HEK293 (cell line): ENCODE measurements at regions not wholly inside any gene's neighbourhood (a gene's known extent, or its start where the extent isn't known, plus 50 kb on each side); places are given as distances from the start of the nearest gene placed in this dataset.

ENCODE experiments used
- CTCF ChIA-PET: fragments of 350-600 bp; formaldehyde crosslinking; extraction: SDS; loops from one replicate; lab custom pipeline; 2021; ENCODE audit warnings: antibody characterized with exemption; lab: Yijun Ruan, JAX
- POLR2A ChIA-PET: fragments of 300-600 bp; formaldehyde crosslinking; extraction: SDS; loops from one replicate; lab custom pipeline; 2020; ENCODE audit warnings: antibody characterized with exemption, inconsistent platforms; lab: Yijun Ruan, JAX
- H3K27ac ChIP-seq: fragments of 200-500 bp; sonication (Bioruptor generic); 2 replicates; pipeline ENCODE4 v1.5.1; 2014; ENCODE audit warnings: low read depth, low read length, control low read depth, inconsistent platforms; ENCODE audit errors: extremely low read depth
- H3K36me3 ChIP-seq, 2 experiments: fragments of 200-500 bp in 1 of 2; sonication (Bioruptor generic) in 1 of 2; 1 replicate in 1 of 2; 2 replicates in 1 of 2; pipeline ENCODE4 v1.5.1; 2014 to 2017; ENCODE audit warnings: inconsistent platforms in 2 of 2, low read length in 2 of 2; ENCODE audit not compliant: control insufficient read depth in 2 of 2, insufficient read depth in 1 of 2
- H3K4me1 ChIP-seq: fragments of 200-500 bp; sonication (Bioruptor generic); 2 replicates; pipeline ENCODE4 v1.5.1; 2014; ENCODE audit warnings: mild to moderate bottlenecking, low read length, inconsistent platforms; ENCODE audit not compliant: control insufficient read depth, insufficient read depth
- H3K4me3 ChIP-seq: 2 replicates; pipeline ENCODE4 v1.5.1; 2011; ENCODE audit warnings: low read depth, mild to moderate bottlenecking, control low read depth, low read length, moderate library complexity
- H3K9me3 ChIP-seq: fragments of 200-500 bp; sonication (Bioruptor generic); 2 replicates; pipeline ENCODE4 v1.5.1; 2014; ENCODE audit warnings: low read depth, low read length, inconsistent platforms; ENCODE audit not compliant: control insufficient read depth, insufficient read depth
- GLI4 ChIP-seq: fragments of 450-650 bp; formaldehyde crosslinking; IDR thresholded peaks from 2 replicates; pipeline ENCODE4 v1.5.1; 2016; ENCODE audit warnings: missing biosample characterization, missing genetic modification characterization
- IKZF3 ChIP-seq: fragments of 450-650 bp; IDR thresholded peaks from 2 replicates; pipeline ENCODE4 v1.5.0; 2018; ENCODE audit warnings: missing biosample characterization, mild to moderate bottlenecking, missing genetic modification characterization, moderate library complexity
- KLF1 ChIP-seq: fragments of 450-650 bp; formaldehyde crosslinking; IDR thresholded peaks from 2 replicates; pipeline ENCODE4 v1.5.1; 2016; ENCODE audit warnings: missing biosample characterization, missing genetic modification characterization
- KLF9 ChIP-seq: fragments of 450-650 bp; formaldehyde crosslinking; IDR thresholded peaks from 2 replicates; pipeline ENCODE4 v1.5.1; 2016; ENCODE audit warnings: missing biosample characterization, missing genetic modification characterization, low read depth
- SCRT1 ChIP-seq: fragments of 450-650 bp; formaldehyde crosslinking; IDR thresholded peaks from 2 replicates; pipeline ENCODE4 v1.5.1; 2016; ENCODE audit warnings: missing biosample characterization, missing genetic modification characterization, borderline replicate concordance
- SCRT2 ChIP-seq: fragments of 450-650 bp; formaldehyde crosslinking; IDR thresholded peaks from 2 replicates; pipeline ENCODE4 v1.5.1; 2016; ENCODE audit warnings: missing biosample characterization, missing genetic modification characterization
- TCF7L2 ChIP-seq: IDR thresholded peaks from 2 replicates; pipeline ENCODE4 v1.6.1; 2011; ENCODE audit warnings: low read depth, mild to moderate bottlenecking, inconsistent platforms, low read length, moderate library complexity, borderline replicate concordance
- ZBTB20 ChIP-seq: fragments of 450-650 bp; formaldehyde crosslinking; IDR thresholded peaks from 2 replicates; pipeline ENCODE4 v1.5.1; 2016; ENCODE audit warnings: missing biosample characterization, missing genetic modification characterization
- ZBTB49 ChIP-seq: fragments of 450-650 bp; formaldehyde crosslinking; IDR thresholded peaks from 2 replicates; pipeline ENCODE4 v1.5.1; 2016; ENCODE audit warnings: missing biosample characterization, missing genetic modification characterization, low read depth
- ZBTB8A ChIP-seq: fragments of 450-650 bp; formaldehyde crosslinking; IDR thresholded peaks from 2 replicates; pipeline ENCODE4 v1.5.1; 2016; ENCODE audit warnings: missing biosample characterization, missing genetic modification characterization
- ZFP37 ChIP-seq: fragments of 450-650 bp; formaldehyde crosslinking; IDR thresholded peaks from 2 replicates; pipeline ENCODE4 v1.5.1; 2016; ENCODE audit warnings: missing biosample characterization, missing genetic modification characterization
- ZNF133 ChIP-seq: fragments of 450-650 bp; formaldehyde crosslinking; IDR thresholded peaks from 2 replicates; pipeline ENCODE4 v1.5.1; 2016; ENCODE audit warnings: missing biosample characterization, missing genetic modification characterization
- ZNF140 ChIP-seq: fragments of 450-650 bp; formaldehyde crosslinking; IDR thresholded peaks from 2 replicates; pipeline ENCODE4 v1.5.1; 2016; ENCODE audit warnings: missing biosample characterization, missing genetic modification characterization
- ZNF174 ChIP-seq: fragments of 450-650 bp; formaldehyde crosslinking; IDR thresholded peaks from 2 replicates; pipeline ENCODE4 v1.5.0; 2017; ENCODE audit warnings: missing biosample characterization, mild to moderate bottlenecking, missing genetic modification characterization
- ZNF18 ChIP-seq: fragments of 450-650 bp; formaldehyde crosslinking; IDR thresholded peaks from 2 replicates; pipeline ENCODE4 v1.5.1; 2016; ENCODE audit warnings: missing biosample characterization, missing genetic modification characterization
- ZNF202 ChIP-seq: fragments of 450-650 bp; formaldehyde crosslinking; IDR thresholded peaks from 2 replicates; pipeline ENCODE4 v1.5.1; 2016; ENCODE audit warnings: missing biosample characterization, missing genetic modification characterization, borderline replicate concordance
- ZNF24 ChIP-seq: fragments of 450-650 bp; formaldehyde crosslinking; IDR thresholded peaks from 2 replicates; pipeline ENCODE4 v1.5.1; 2016; ENCODE audit warnings: missing biosample characterization, missing genetic modification characterization
- ZNF423 ChIP-seq: fragments of 450-650 bp; formaldehyde crosslinking; IDR thresholded peaks from 2 replicates; pipeline ENCODE4 v1.5.1; 2016; ENCODE audit warnings: missing biosample characterization, missing genetic modification characterization
- ZNF48 ChIP-seq: fragments of 450-650 bp; formaldehyde crosslinking; IDR thresholded peaks from 2 replicates; pipeline ENCODE4 v1.5.1; 2016; ENCODE audit warnings: missing biosample characterization, missing genetic modification characterization
- ZNF621 ChIP-seq: fragments of 450-650 bp; formaldehyde crosslinking; IDR thresholded peaks from 2 replicates; pipeline ENCODE4 v1.5.1; 2017; ENCODE audit warnings: missing biosample characterization, missing genetic modification characterization
- ZNF624 ChIP-seq: fragments of 450-650 bp; formaldehyde crosslinking; IDR thresholded peaks from 2 replicates; pipeline ENCODE4 v1.5.1; 2017; ENCODE audit warnings: missing biosample characterization, missing genetic modification characterization
- ZNF776 ChIP-seq: fragments of 450-650 bp; formaldehyde crosslinking; IDR thresholded peaks from 2 replicates; pipeline ENCODE4 v1.5.0; 2017; ENCODE audit warnings: missing biosample characterization, missing genetic modification characterization, borderline replicate concordance
- ZSCAN23 ChIP-seq: fragments of 450-650 bp; formaldehyde crosslinking; IDR thresholded peaks from 2 replicates; pipeline ENCODE4 v1.5.1; 2016; ENCODE audit warnings: missing biosample characterization, missing genetic modification characterization
- TF ChIP-seq, protein P1 (sequence below): sonication (generic); formaldehyde crosslinking; IDR thresholded peaks from 2 replicates; pipeline ENCODE4 v1.8.1; 2022; ENCODE audit warnings: mild to moderate bottlenecking, moderate library complexity, missing genetic modification reagents
- TF ChIP-seq, protein P2 (sequence below): fragments of 450-650 bp; formaldehyde crosslinking; IDR thresholded peaks from 2 replicates; pipeline ENCODE4 v1.5.1; 2017; ENCODE audit warnings: missing biosample characterization, missing genetic modification characterization
- TF ChIP-seq, protein P3 (sequence below): fragments of 450-650 bp; formaldehyde crosslinking; IDR thresholded peaks from 2 replicates; pipeline ENCODE4 v1.5.0; 2017; ENCODE audit warnings: missing biosample characterization, missing genetic modification characterization, borderline replicate concordance

DNA sequence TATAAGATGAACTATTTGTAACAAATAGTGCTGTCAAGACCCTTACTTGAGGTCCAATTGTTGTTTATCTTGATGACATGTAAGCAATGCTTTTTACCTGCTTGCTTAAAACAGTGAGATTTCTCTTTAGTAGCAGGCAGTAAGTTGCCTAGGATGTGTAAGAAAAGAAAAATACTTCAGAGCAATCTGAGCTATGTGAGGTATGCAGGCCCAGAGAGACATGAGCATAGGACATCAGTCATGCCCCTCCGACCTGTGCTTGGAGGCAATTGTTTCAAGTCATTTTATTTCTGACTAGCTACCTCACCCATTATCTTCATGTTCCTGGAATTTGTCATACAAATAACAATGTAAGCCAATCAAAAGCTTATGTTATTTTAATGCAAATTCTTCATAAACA lies 930.6 kb upstream of the FBXO33 start:
- H3K9me3 ChIP-seq, result no peaks in the 10 kb centered on the region
- H3K36me3 ChIP-seq, result no peaks in the 10 kb centered on the region
- no peaks in the 10 kb centered on the region for H3K4me1 ChIP-seq
- TF ChIP-seq ZBTB8A, result no peak
- no peak for TF ChIP-seq ZNF48
- TF ChIP-seq ZNF18 (tag by site-specific recombination), result no peak
- no peak for TF ChIP-seq ZNF174
- TF ChIP-seq ZNF423, result no peak
- TF ChIP-seq ZNF624 (tag by site-specific recombination), result no peak
- TF ChIP-seq KLF1 (tag by site-specific recombination), result no peak
- TF ChIP-seq ZNF202 (tag by site-specific recombination), result no peak
- no peak for TF ChIP-seq ZSCAN23 (tag by site-specific recombination)
- TF ChIP-seq KLF9 (tag by site-specific recombination), result no peak
- TF ChIP-seq, protein P1, sequence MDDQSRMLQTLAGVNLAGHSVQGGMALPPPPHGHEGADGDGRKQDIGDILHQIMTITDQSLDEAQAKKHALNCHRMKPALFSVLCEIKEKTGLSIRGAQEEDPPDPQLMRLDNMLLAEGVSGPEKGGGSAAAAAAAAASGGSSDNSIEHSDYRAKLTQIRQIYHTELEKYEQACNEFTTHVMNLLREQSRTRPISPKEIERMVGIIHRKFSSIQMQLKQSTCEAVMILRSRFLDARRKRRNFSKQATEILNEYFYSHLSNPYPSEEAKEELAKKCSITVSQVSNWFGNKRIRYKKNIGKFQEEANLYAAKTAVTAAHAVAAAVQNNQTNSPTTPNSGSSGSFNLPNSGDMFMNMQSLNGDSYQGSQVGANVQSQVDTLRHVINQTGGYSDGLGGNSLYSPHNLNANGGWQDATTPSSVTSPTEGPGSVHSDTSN (CRISPR knock-in tag), result no peak
- TF ChIP-seq, protein P2, sequence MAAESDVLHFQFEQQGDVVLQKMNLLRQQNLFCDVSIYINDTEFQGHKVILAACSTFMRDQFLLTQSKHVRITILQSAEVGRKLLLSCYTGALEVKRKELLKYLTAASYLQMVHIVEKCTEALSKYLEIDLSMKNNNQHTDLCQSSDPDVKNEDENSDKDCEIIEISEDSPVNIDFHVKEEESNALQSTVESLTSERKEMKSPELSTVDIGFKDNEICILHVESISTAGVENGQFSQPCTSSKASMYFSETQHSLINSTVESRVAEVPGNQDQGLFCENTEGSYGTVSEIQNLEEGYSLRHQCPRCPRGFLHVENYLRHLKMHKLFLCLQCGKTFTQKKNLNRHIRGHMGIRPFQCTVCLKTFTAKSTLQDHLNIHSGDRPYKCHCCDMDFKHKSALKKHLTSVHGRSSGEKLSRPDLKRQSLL (tag by site-specific recombination), result no peak
- TF ChIP-seq TCF7L2, result no peak
- no peak for TF ChIP-seq ZFP37 (tag by site-specific recombination)
- TF ChIP-seq SCRT2, result no peak
- TF ChIP-seq IKZF3 (tag by site-specific recombination), result no peak
- TF ChIP-seq GLI4 (tag by site-specific recombination), result no peak
- TF ChIP-seq ZBTB49, result no peak
- TF ChIP-seq SCRT1 (tag by site-specific recombination), result no peak
- POLR2A ChIA-PET, result no interaction called here
- H3K4me3 ChIP-seq, result no peak overlapping the region
- CTCF ChIA-PET, result interaction anchor here (0.7 kb wide), 1 partner anchor 368 kb away, joined by 4 read pairs; no protein-coding TSS in a partner anchor
- no peak overlapping the region for H3K27ac ChIP-seq

DNA sequence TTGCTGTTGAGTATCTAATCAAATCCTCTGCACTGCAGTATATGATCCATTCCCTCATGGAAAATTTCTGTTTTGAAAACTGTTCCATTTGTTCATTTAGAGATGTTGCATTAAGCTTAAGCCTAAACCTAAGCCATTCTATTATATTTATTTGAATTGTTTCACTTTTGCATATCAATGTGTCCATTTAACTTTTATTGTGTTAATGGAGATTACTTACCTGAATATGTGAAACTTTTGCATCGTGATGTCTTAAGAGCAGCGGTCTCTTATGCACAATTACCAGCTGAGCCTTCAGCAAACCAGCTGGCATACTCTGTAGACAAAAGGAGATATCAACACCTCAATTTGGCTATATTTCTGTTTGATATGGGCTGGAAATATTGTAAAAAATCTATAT lies 922.5 kb upstream of the FBXO33 start:
- Histone ChIP-seq H3K4me3 (no peak overlapping the region), H3K36me3 (no peaks in the 10 kb centered on the region), H3K9me3 (no peaks in the 10 kb centered on the region), H3K27ac (no peak overlapping the region), H3K4me1 (no peaks in the 10 kb centered on the region)
- POLR2A ChIA-PET, result no interaction called here
- no peak for TF ChIP-seq ZNF24
- no peak for TF ChIP-seq ZNF776
- no peak for TF ChIP-seq ZNF621 (tag by site-specific recombination)
- TF ChIP-seq KLF9 (tag by site-specific recombination), result no peak
- no peak for TF ChIP-seq ZNF133 (tag by site-specific recombination)
- TF ChIP-seq, protein P3, sequence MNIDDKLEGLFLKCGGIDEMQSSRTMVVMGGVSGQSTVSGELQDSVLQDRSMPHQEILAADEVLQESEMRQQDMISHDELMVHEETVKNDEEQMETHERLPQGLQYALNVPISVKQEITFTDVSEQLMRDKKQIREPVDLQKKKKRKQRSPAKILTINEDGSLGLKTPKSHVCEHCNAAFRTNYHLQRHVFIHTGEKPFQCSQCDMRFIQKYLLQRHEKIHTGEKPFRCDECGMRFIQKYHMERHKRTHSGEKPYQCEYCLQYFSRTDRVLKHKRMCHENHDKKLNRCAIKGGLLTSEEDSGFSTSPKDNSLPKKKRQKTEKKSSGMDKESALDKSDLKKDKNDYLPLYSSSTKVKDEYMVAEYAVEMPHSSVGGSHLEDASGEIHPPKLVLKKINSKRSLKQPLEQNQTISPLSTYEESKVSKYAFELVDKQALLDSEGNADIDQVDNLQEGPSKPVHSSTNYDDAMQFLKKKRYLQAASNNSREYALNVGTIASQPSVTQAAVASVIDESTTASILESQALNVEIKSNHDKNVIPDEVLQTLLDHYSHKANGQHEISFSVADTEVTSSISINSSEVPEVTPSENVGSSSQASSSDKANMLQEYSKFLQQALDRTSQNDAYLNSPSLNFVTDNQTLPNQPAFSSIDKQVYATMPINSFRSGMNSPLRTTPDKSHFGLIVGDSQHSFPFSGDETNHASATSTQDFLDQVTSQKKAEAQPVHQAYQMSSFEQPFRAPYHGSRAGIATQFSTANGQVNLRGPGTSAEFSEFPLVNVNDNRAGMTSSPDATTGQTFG (tag by site-specific recombination), result no peak
- TF ChIP-seq, protein P2 (tag by site-specific recombination), result no peak
- TF ChIP-seq ZBTB20 (tag by site-specific recombination), result no peak
- no peak for TF ChIP-seq ZNF140
- TF ChIP-seq KLF1 (tag by site-specific recombination), result no peak
- CTCF ChIA-PET, result no interaction called here
